Vagina (tissue), 2 donors: ENCODE measurements at regions not wholly inside any gene's neighbourhood (a gene's known extent, or its start where the extent isn't known, plus 50 kb on each side); places are given as distances from the start of the nearest gene placed in this dataset.
A peak's percentile ranks its signal among the peaks of the same experiment; 100 is the strongest.

Experiments
- DNase-seq, 2 donors: peaks; one replicate each; pipeline ENCODE4 v3.0.0-alpha.2; 2017; ENCODE audit errors: extremely low spot score in 2 of 2
- H3K27ac ChIP-seq: fragments of 200-600 bp; sonication (generic); one replicate; pipeline ENCODE4 v1.5.1; 2019
- H3K27me3 ChIP-seq: fragments of 200-600 bp; sonication (generic); one replicate; pipeline ENCODE4 v1.5.1; 2019
- H3K36me3 ChIP-seq, 2 donors: fragments of 200-600 bp; sonication (generic); one replicate each; pipeline ENCODE4 v1.5.1; 2017 to 2019
- H3K4me1 ChIP-seq: fragments of 200-600 bp; sonication (generic); one replicate; pipeline ENCODE4 v1.5.1; 2019
- H3K4me3 ChIP-seq, 2 donors: fragments of 200-600 bp; sonication (generic); 1 replicate in 1 of 2; 2 replicates in 1 of 2; pipeline ENCODE4 v1.5.1; 2016 to 2019
- H3K9me3 ChIP-seq: fragments of 200-600 bp; sonication (generic); one replicate; pipeline ENCODE4 v1.5.1; 2019
- CTCF ChIP-seq, 3 experiments: fragments of 450-650 bp in 2 of 3; fragments of 200-600 bp in 1 of 3; sonication (generic) in 1 of 3; IDR thresholded peaks; one replicate each; pipeline ENCODE4 v1.5.1; 2017 to 2019; ENCODE audit warnings: antibody characterized with exemption in 3 of 3, mild to moderate bottlenecking in 2 of 3, moderate library complexity in 2 of 3
- POLR2A ChIP-seq, 2 donors: fragments of 450-650 bp; IDR thresholded peaks; one replicate each; pipeline ENCODE4 v1.6.1; 2017; ENCODE audit warnings: antibody characterized with exemption in 2 of 2, mild to moderate bottlenecking in 2 of 2, moderate library complexity in 2 of 2
- POLR2AphosphoS5 ChIP-seq, 2 donors: sonication (generic); formaldehyde crosslinking; IDR thresholded peaks; one replicate each; pipeline ENCODE4 v1.9.0; 2017; ENCODE audit warnings: antibody characterized with exemption in 2 of 2, mild to moderate bottlenecking in 2 of 2, low read depth in 1 of 2; ENCODE audit not compliant: insufficient read depth in 1 of 2
- intact Hi-C: fragments of 100-400 bp; cut with DNase I; formaldehyde crosslinking; loops from one replicate; pipeline ENCODE4 v1.15.1; 2023

- TF ChIP-seq POLR2AphosphoS5 (IDR thresholded peaks at IDR 0.05; ENCODE audit: insufficient read depth in 1 of 2, low read depth in 1 of 2) (peak in 1 of 2 donors; percentile 94), POLR2A (IDR thresholded peaks at IDR 0.05) (no peak), CTCF (IDR thresholded peaks at IDR 0.05) (no peak)
- H3K36me3 ChIP-seq, result no peaks in the 10 kb centered on the region
These were observed 365.3 kb upstream of the KCNMB2 start for GRCh38 chr3:178170698-178171535.

GRCh38 chr3:178172121-178172520, 364.1 kb upstream of the KCNMB2 start:
- Histone ChIP-seq H3K9me3 (no peaks in the 10 kb centered on the region), H3K27ac (no peak overlapping the region), H3K4me3 (no peak overlapping the region), H3K36me3 (no peaks in the 10 kb centered on the region), H3K4me1 (no peaks in the 10 kb centered on the region), H3K27me3 (no peaks in the 10 kb centered on the region)
- DNase-seq, result no peak
- no peak for TF ChIP-seq POLR2A (IDR thresholded peaks at IDR 0.05)
- no peak for TF ChIP-seq CTCF (IDR thresholded peaks at IDR 0.05)
- TF ChIP-seq POLR2AphosphoS5 (IDR thresholded peaks at IDR 0.05; ENCODE audit: insufficient read depth in 1 of 2, low read depth in 1 of 2), result no peak
- intact Hi-C loops, result no loop called here

More at GRCh38 chr3:178170698-178171535, 365.3 kb upstream of the KCNMB2 start:
- Histone ChIP-seq H3K27me3 (no peaks in the 10 kb centered on the region), H3K27ac (no peak overlapping the region), H3K4me3 (no peak overlapping the region), H3K9me3 (no peaks in the 10 kb centered on the region), H3K4me1 (no peaks in the 10 kb centered on the region)
- intact Hi-C loops, result no loop called here
- no peak for DNase-seq

- no peaks in the 10 kb centered on the region for H3K36me3 ChIP-seq
These were observed 361.9 kb upstream of the KCNMB2 start for GRCh38 chr3:178174201-178174915.

GRCh38 chr3:178181088-178181487, 355.1 kb upstream of the KCNMB2 start:
- no peaks in the 10 kb centered on the region for H3K36me3 ChIP-seq
- H3K4me1 ChIP-seq, result no peaks in the 10 kb centered on the region
- H3K27me3 ChIP-seq, result no peaks in the 10 kb centered on the region
- H3K27ac ChIP-seq, result no peak overlapping the region
- H3K4me3 ChIP-seq, result no peak overlapping the region
- DNase-seq, result no peak
- intact Hi-C loops, result no loop called here
- H3K9me3 ChIP-seq, result no peaks in the 10 kb centered on the region
- TF ChIP-seq POLR2AphosphoS5 (IDR thresholded peaks at IDR 0.05; ENCODE audit: insufficient read depth in 1 of 2, low read depth in 1 of 2) (no peak), POLR2A (IDR thresholded peaks at IDR 0.05) (no peak), CTCF (IDR thresholded peaks at IDR 0.05) (no peak)

More at GRCh38 chr3:178174201-178174915, 361.9 kb upstream of the KCNMB2 start:
- no peaks in the 10 kb centered on the region for H3K27me3 ChIP-seq
- intact Hi-C loops, result no loop called here
- DNase-seq, result no peak
- H3K4me1 ChIP-seq, result no peaks in the 10 kb centered on the region
- H3K27ac ChIP-seq, result no peak overlapping the region
- TF ChIP-seq POLR2A (IDR thresholded peaks at IDR 0.05) (no peak), POLR2AphosphoS5 (IDR thresholded peaks at IDR 0.05; ENCODE audit: insufficient read depth in 1 of 2, low read depth in 1 of 2) (no peak), CTCF (IDR thresholded peaks at IDR 0.05) (no peak)
- no peaks in the 10 kb centered on the region for H3K9me3 ChIP-seq
- H3K4me3 ChIP-seq, result no peak overlapping the region
